OCI-LY7 (cell line): ENCODE measurements at regions not wholly inside any gene's neighbourhood (a gene's known extent, or its start where the extent isn't known, plus 50 kb on each side); places are given as distances from the start of the nearest gene placed in this dataset.

Experiments
- BruUV-seq: library from RNA; stranded (reverse); fragments of 400-500 nt; replicated peaks from 2 replicates; lab custom pipeline; 2021; lab: Mats Ljungman, UMichigan
- CTCF ChIA-PET: fragments of 300-600 bp; sonication (Branson Sonifier 250); formaldehyde crosslinking; loops from one replicate; lab custom pipeline; 2022; ENCODE audit warnings: antibody characterized with exemption; ENCODE audit not compliant: unreplicated experiment; lab: Charles Lee
- POLR2A ChIA-PET: fragments of 300-600 bp; sonication (Branson Sonifier 250); formaldehyde crosslinking; loops from one replicate; lab custom pipeline; 2022; ENCODE audit warnings: antibody characterized with exemption; lab: Charles Lee
- DNase-seq: peaks from one replicate; pipeline ENCODE4 v3.0.0-alpha.2; 2015; ENCODE audit warnings: low spot score
- H2AFZ ChIP-seq: fragments of 200-600 bp; sonication (generic), shearing (Covaris generic); 2 replicates; pipeline ENCODE4 v1.6.1; 2014; ENCODE audit warnings: mild to moderate bottlenecking, antibody characterized with exemption, low read length, moderate library complexity
- H3K27ac ChIP-seq: fragments of 200-600 bp; sonication (generic); 2 replicates; pipeline ENCODE4 v1.5.1; 2014; ENCODE audit warnings: mixed run types, low read depth, mild to moderate bottlenecking, moderate library complexity, low read length, inconsistent platforms; ENCODE audit not compliant: poor library complexity, severe bottlenecking
- H3K36me3 ChIP-seq: fragments of 200-600 bp; sonication (generic); 2 replicates; pipeline ENCODE4 v1.6.1; 2014; ENCODE audit warnings: mild to moderate bottlenecking, antibody characterized with exemption, low read length, moderate library complexity, mixed read lengths; ENCODE audit not compliant: insufficient read depth
- H3K4me1 ChIP-seq: fragments of 200-600 bp; sonication (generic); 2 replicates; pipeline ENCODE4 v1.5.1; 2014; ENCODE audit warnings: mild to moderate bottlenecking, low read length; ENCODE audit not compliant: insufficient read depth, poor library complexity, severe bottlenecking
- H3K4me2 ChIP-seq: fragments of 200-600 bp; sonication (generic); 2 replicates; pipeline ENCODE4 v1.6.1; 2014; ENCODE audit warnings: mild to moderate bottlenecking, low read length
- H3K4me3 ChIP-seq: fragments of 200-600 bp; sonication (generic); 2 replicates; pipeline ENCODE4 v1.5.1; 2014; ENCODE audit warnings: mild to moderate bottlenecking, low read depth, low read length; ENCODE audit not compliant: poor library complexity, severe bottlenecking
- H3K79me2 ChIP-seq: fragments of 200-600 bp; sonication (generic); 2 replicates; pipeline ENCODE4 v1.6.1; 2016; ENCODE audit warnings: low read depth, mild to moderate bottlenecking, low read length, moderate library complexity, mixed read lengths; ENCODE audit not compliant: insufficient read depth
- H3K9me2 ChIP-seq: fragments of 200-600 bp; sonication (generic); 2 replicates; pipeline ENCODE4 v1.6.1; 2016; ENCODE audit warnings: mild to moderate bottlenecking, low read length, mixed read lengths; ENCODE audit not compliant: insufficient read depth
- H3K9me3 ChIP-seq: fragments of 200-600 bp; sonication (generic); 2 replicates; pipeline ENCODE4 v1.6.1; 2014; ENCODE audit warnings: mild to moderate bottlenecking, mixed run types, low read length, mixed read lengths
- H4K20me1 ChIP-seq: fragments of 200-600 bp; sonication (generic); 2 replicates; pipeline ENCODE4 v1.6.1; 2014; ENCODE audit warnings: mild to moderate bottlenecking, antibody characterized with exemption, low read length, moderate library complexity, mixed read lengths; ENCODE audit not compliant: insufficient read depth
- CTCF ChIP-seq: fragments of 200-600 bp; sonication (generic); conservative IDR thresholded peaks from 2 replicates; pipeline ENCODE4 v1.5.1; 2014; ENCODE audit warnings: mild to moderate bottlenecking, antibody characterized with exemption, low read length, moderate library complexity, mixed read lengths
- EZH2phosphoT487 ChIP-seq: fragments of 200-600 bp; sonication (generic); IDR thresholded peaks from 2 replicates; pipeline ENCODE4 v1.6.1; 2018; ENCODE audit warnings: low read depth, borderline replicate concordance, mild to moderate bottlenecking, mixed run types, antibody characterized with exemption, low read length, moderate library complexity, mixed read lengths
- intact Hi-C: fragments of 100-400 bp; cut with micrococcal nuclease; formaldehyde crosslinking; loops from one replicate; pipeline ENCODE4 v1.10.0; 2022; ENCODE audit not compliant: unreplicated experiment

GRCh38 chr5:98504505-98504904 lies 269.0 kb upstream of the RGMB start:
- intact Hi-C loops = no loop called here
- H3K79me2 ChIP-seq = no peaks in the 10 kb centered on the region
- no peaks in the 10 kb centered on the region for H4K20me1 ChIP-seq
- DNase-seq = no peak
- no peak overlapping the region for H3K27ac ChIP-seq
- no peak overlapping the region for H2AFZ ChIP-seq
- H3K4me2 ChIP-seq = no peak overlapping the region
- BruUV-seq = no TSS peak
- CTCF ChIA-PET = no interaction called here
- no peaks in the 10 kb centered on the region for H3K4me1 ChIP-seq
- POLR2A ChIA-PET = interaction anchor here (0.5 to 1.0 kb wide), 3 partner anchors 11 to 23 kb away, joined by 3 read pairs; no protein-coding TSS in a partner anchor
- no peaks in the 10 kb centered on the region for H3K9me2 ChIP-seq
- no peaks in the 10 kb centered on the region for H3K36me3 ChIP-seq
- no peak overlapping the region for H3K4me3 ChIP-seq
- TF ChIP-seq CTCF = no peak
- TF ChIP-seq EZH2phosphoT487 = no peak
- H3K9me3 ChIP-seq = no peaks in the 10 kb centered on the region

- intact Hi-C loops = no loop called here
- DNase-seq = no peak
- H2AFZ ChIP-seq = no peak overlapping the region
- no peaks in the 10 kb centered on the region for H4K20me1 ChIP-seq
- H3K9me3 ChIP-seq = no peaks in the 10 kb centered on the region
- H3K4me2 ChIP-seq = no peak overlapping the region
- no peaks in the 10 kb centered on the region for H3K36me3 ChIP-seq
- BruUV-seq = no TSS peak
- no peaks in the 10 kb centered on the region for H3K9me2 ChIP-seq
- ChIA-PET CTCF (no interaction called here), POLR2A (interaction anchor here (0.8 to 1.2 kb wide), 2 partner anchors 10 to 18 kb away, joined by 3 read pairs; no protein-coding TSS in a partner anchor)
- TF ChIP-seq EZH2phosphoT487 (no peak), CTCF (no peak)
- H3K27ac ChIP-seq = no peak overlapping the region
- no peak overlapping the region for H3K4me3 ChIP-seq
- H3K79me2 ChIP-seq = no peaks in the 10 kb centered on the region
- no peaks in the 10 kb centered on the region for H3K4me1 ChIP-seq
These were observed 263.1 kb upstream of the RGMB start for GRCh38 chr5:98510143-98510985.

- TF ChIP-seq CTCF = no peak
- no peak for TF ChIP-seq EZH2phosphoT487
- BruUV-seq = no TSS peak
- Histone ChIP-seq H3K27ac (no peak overlapping the region), H4K20me1 (no peaks in the 10 kb centered on the region), H3K4me3 (no peak overlapping the region), H3K36me3 (no peaks in the 10 kb centered on the region), H3K9me2 (no peaks in the 10 kb centered on the region), H3K4me1 (no peaks in the 10 kb centered on the region), H3K4me2 (no peak overlapping the region), H3K79me2 (no peaks in the 10 kb centered on the region), H3K9me3 (no peaks in the 10 kb centered on the region), H2AFZ (no peak overlapping the region)
- intact Hi-C loops = no loop called here
- DNase-seq = no peak
- POLR2A ChIA-PET = no interaction called here
- CTCF ChIA-PET = no interaction called here
These were observed 260.1 kb upstream of the RGMB start for GRCh38 chr5:98513380-98513779.
